SK-N-SH (cell line): ENCODE measurements at regions not wholly inside any gene's neighbourhood (a gene's known extent, or its start where the extent isn't known, plus 50 kb on each side); places are given as distances from the start of the nearest gene placed in this dataset.

Source experiments
- CHD2 ChIP-seq: fragments of 150-350 bp; IDR thresholded peaks from 2 replicates; pipeline ENCODE4 v1.6.1; 2018; ENCODE audit warnings: low read length; ENCODE audit not compliant: partially characterized antibody
- CTCF ChIP-seq: fragments of 200-600 bp; sonication (generic); IDR thresholded peaks from 2 replicates; pipeline ENCODE4 v1.6.1; 2017; ENCODE audit warnings: antibody characterized with exemption, mild to moderate bottlenecking, moderate library complexity
- EP300 ChIP-seq, 2 experiments: IDR thresholded peaks; 2 replicates each; pipeline versions ENCODE4 v1.4.0 to v1.6.1; 2012; ENCODE audit warnings: borderline replicate concordance in 1 of 2, low read depth in 1 of 2, low read length in 1 of 2
- EZH2phosphoT487 ChIP-seq: fragments of 200-600 bp; sonication (generic); IDR thresholded peaks from 2 replicates; pipeline ENCODE4 v1.6.1; 2017; ENCODE audit warnings: low read depth, mixed run types, mild to moderate bottlenecking, antibody characterized with exemption, moderate library complexity, borderline replicate concordance
- GABPA ChIP-seq: IDR thresholded peaks from 2 replicates; pipeline ENCODE4 v1.4.0; 2012; ENCODE audit warnings: low read depth, mild to moderate bottlenecking
- MAX ChIP-seq: IDR thresholded peaks from 2 replicates; pipeline ENCODE4 v1.4.0; 2012; ENCODE audit warnings: low read depth
- NFIC ChIP-seq: IDR thresholded peaks from 2 replicates; pipeline ENCODE4 v1.4.0; 2012; ENCODE audit warnings: borderline replicate concordance
- POLR2AphosphoS5 ChIP-seq: IDR thresholded peaks from 2 replicates; pipeline ENCODE4 v1.6.1; 2012; ENCODE audit warnings: low read depth, low read length
- RAD21 ChIP-seq: IDR thresholded peaks from 2 replicates; pipeline ENCODE4 v1.6.1; 2012; ENCODE audit warnings: mild to moderate bottlenecking, low read length
- REST ChIP-seq: IDR thresholded peaks from 2 replicates; pipeline ENCODE4 v1.6.1; 2012; ENCODE audit warnings: mild to moderate bottlenecking, low read depth, low read length, moderate library complexity
- RFX5 ChIP-seq: IDR thresholded peaks from 2 replicates; pipeline ENCODE4 v1.6.1; 2012; ENCODE audit warnings: mild to moderate bottlenecking, improper control_type of control experiment, low read length
- SIN3A ChIP-seq: IDR thresholded peaks from 2 replicates; pipeline ENCODE4 v1.6.1; 2012; ENCODE audit warnings: low read depth, mild to moderate bottlenecking, low read length, moderate library complexity, borderline replicate concordance
- TCF12 ChIP-seq: IDR thresholded peaks from 2 replicates; pipeline ENCODE4 v1.4.0; 2012
- ZBTB33 ChIP-seq: IDR thresholded peaks from 2 replicates; pipeline ENCODE4 v1.4.0; 2012; ENCODE audit warnings: low read depth, borderline replicate concordance

GRCh38 chr1:209113521-209113920, 470.0 kb upstream of the CAMK1G start:
- TF ChIP-seq CHD2 = no peak
- no peak for TF ChIP-seq TCF12
- TF ChIP-seq CTCF = no peak
- no peak for TF ChIP-seq POLR2AphosphoS5
- TF ChIP-seq ZBTB33 = no peak
- no peak for TF ChIP-seq MAX
- TF ChIP-seq GABPA = no peak
- no peak for TF ChIP-seq SIN3A
- no peak for TF ChIP-seq RFX5
- TF ChIP-seq EZH2phosphoT487 = no peak
- no peak for TF ChIP-seq EP300 (IDR thresholded peaks at IDR 0.05; ENCODE audit: borderline replicate concordance in 1 of 2, low read depth in 1 of 2, low read length in 1 of 2)
- TF ChIP-seq NFIC = no peak
- no peak for TF ChIP-seq RAD21
- no peak for TF ChIP-seq REST
